ENCODE measurements at regions not wholly inside any gene's neighbourhood (a gene's known extent, or its start where the extent isn't known, plus 50 kb on each side); places are given as distances from the start of the nearest gene placed in this dataset.
"Not testable (repeated sequence)": the region's sequence is repeated elsewhere in the genome, so short reads cannot be mapped to it uniquely, and the experiment has no call there.

DNA sequence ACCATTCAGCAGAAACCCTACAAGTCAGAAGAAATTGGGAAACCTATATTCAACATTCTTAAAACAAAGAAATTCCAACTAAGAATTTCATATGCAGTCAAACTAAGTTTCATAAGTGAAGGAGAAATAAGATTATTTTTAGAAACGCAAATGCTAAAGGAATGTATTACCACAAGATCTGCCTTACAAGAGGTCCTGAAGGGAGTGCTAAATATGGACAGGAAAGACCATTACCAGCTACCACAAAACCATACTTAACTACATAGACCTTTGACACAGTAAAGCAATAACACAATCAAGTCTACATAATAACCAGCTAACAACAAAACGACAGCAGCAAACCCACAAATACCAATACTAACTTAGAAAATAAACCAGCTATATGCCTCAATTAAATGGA lies 169.3 kb upstream of the FGF16 start:
- Histone ChIP-seq H3K36me3 (no peaks in the 10 kb centered on the region), H3K9me3 (peaks cover 5 to 27% of the 10 kb centered on the region in 2 donors), H3K4me1 (no peaks in the 10 kb centered on the region), H3K27me3 (no peaks in the 10 kb centered on the region), H3K4me3 (no peak overlapping the region), H3K27ac (no peak overlapping the region)
- DNase-seq (ENCODE audit: low spot score in 2 of 2): no peak
- TF ChIP-seq, protein P1, sequence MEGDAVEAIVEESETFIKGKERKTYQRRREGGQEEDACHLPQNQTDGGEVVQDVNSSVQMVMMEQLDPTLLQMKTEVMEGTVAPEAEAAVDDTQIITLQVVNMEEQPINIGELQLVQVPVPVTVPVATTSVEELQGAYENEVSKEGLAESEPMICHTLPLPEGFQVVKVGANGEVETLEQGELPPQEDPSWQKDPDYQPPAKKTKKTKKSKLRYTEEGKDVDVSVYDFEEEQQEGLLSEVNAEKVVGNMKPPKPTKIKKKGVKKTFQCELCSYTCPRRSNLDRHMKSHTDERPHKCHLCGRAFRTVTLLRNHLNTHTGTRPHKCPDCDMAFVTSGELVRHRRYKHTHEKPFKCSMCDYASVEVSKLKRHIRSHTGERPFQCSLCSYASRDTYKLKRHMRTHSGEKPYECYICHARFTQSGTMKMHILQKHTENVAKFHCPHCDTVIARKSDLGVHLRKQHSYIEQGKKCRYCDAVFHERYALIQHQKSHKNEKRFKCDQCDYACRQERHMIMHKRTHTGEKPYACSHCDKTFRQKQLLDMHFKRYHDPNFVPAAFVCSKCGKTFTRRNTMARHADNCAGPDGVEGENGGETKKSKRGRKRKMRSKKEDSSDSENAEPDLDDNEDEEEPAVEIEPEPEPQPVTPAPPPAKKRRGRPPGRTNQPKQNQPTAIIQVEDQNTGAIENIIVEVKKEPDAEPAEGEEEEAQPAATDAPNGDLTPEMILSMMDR (IDR thresholded peaks at IDR 0.05): no peak
- TF ChIP-seq POLR2A (IDR thresholded peaks at IDR 0.05) (no peak), POLR2AphosphoS5 (IDR thresholded peaks at IDR 0.05) (no peak)
- intact Hi-C loops (cut with DNase I; ENCODE audit: low total_unique reads): no loop called here

DNA sequence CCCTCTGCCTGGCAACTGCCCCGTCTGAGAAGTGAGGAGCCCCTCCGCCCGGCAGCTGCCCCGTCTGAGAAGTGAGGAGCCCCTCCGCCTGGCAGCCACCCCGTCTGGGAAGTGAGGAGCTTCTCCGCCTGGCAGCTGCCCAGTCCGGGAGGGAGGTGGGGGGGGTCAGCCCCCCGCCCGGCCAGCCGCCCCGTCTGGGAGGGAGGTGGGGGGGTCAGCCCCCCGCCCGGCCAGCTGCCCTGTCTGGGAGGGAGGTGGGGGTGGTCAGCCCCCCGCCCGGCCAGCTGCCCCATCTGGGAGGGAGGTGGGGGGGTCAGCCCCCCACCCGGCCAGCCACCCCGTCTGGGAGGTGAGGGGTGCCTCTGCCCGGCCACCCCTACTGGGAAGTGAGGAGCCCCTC lies 167.8 kb upstream of the FGF16 start:
- H3K4me3 ChIP-seq; H3K27me3 ChIP-seq; H3K36me3 ChIP-seq; H3K4me1 ChIP-seq; H3K27ac ChIP-seq; DNase-seq (ENCODE audit: low spot score in 2 of 2); intact Hi-C loops (cut with DNase I; ENCODE audit: low total_unique reads): not testable (repeated sequence)
- H3K9me3 ChIP-seq: peaks cover 5 to 26% of the 10 kb centered on the region in 2 donors

DNA sequence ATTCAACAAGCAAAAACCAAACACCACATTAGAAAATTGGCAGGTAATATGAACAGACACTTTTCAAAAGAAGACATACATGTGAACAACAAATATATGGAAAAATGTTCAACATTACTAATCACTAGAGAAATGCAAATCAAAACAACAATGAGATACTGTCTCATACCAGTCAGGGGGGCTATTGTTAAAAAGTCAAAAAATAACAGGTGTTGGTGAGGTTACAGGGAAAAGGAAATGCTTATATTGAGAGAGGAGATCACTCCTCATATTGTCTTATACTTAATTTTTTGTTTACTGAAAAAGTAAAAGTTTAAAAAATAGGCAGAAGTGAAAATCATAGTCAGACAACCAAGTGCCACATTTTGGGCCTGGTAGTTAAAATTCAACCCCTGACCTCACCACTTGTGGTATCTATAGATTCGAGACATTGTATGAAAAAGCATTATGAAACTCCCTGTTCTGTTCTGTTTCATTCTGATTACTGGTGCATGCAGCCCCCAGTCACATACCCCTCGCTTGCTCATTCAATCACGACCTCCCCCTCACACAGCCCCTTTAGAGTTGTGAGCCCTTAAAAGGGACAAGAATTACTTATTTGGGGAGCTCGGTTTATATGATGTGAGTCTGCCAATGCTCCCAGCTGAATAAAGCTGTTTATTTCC lies 153.7 kb upstream of the FGF16 start:
- Histone ChIP-seq H3K36me3 (no peaks in the 10 kb centered on the region), H3K4me3 (no peak overlapping the region), H3K9me3 (peaks cover 3 to 13% of the 10 kb centered on the region in 2 donors), H3K4me1 (no peaks in the 10 kb centered on the region), H3K27me3 (peaks cover 0 to 15% of the 10 kb centered on the region in 2 donors), H3K27ac (no peak overlapping the region)
- no peak for DNase-seq (ENCODE audit: low spot score in 2 of 2)
- intact Hi-C loops (cut with DNase I; ENCODE audit: low total_unique reads): no loop called here
- TF ChIP-seq POLR2A (IDR thresholded peaks at IDR 0.05) (no peak), POLR2AphosphoS5 (IDR thresholded peaks at IDR 0.05) (no peak)
- TF ChIP-seq, protein P1 (IDR thresholded peaks at IDR 0.05): no peak

DNA sequence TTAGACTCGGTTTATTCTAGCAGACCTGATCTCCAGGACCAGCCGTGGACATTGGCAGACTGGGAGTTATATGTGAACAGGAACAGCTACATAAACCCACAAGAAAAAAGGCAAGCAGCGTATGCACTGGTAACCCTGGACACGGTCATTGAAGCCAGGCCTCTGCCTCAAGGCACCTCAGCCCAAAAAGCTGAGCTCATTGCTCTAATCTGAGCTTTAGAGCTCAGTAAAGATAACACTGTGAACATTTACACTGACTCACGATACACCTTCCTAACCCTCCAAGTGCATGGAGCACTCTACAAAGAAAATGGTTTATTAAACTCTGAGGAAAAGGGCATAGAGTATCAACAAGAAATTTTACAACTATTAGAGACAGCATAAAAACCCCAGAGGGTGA lies 148.9 kb upstream of the FGF16 start:
- intact Hi-C loops (cut with DNase I; ENCODE audit: low total_unique reads): no loop called here
- no peaks in the 10 kb centered on the region for H3K36me3 ChIP-seq
- no peak for DNase-seq (ENCODE audit: low spot score in 2 of 2)
- no peak overlapping the region for H3K27ac ChIP-seq
- no peak for TF ChIP-seq POLR2AphosphoS5 (IDR thresholded peaks at IDR 0.05)
- no peaks in the 10 kb centered on the region for H3K4me1 ChIP-seq
- peaks cover 0 to 22% of the 10 kb centered on the region in 2 donors for H3K27me3 ChIP-seq
- no peak overlapping the region for H3K4me3 ChIP-seq
- peaks cover 4 to 11% of the 10 kb centered on the region in 2 donors for H3K9me3 ChIP-seq

DNA sequence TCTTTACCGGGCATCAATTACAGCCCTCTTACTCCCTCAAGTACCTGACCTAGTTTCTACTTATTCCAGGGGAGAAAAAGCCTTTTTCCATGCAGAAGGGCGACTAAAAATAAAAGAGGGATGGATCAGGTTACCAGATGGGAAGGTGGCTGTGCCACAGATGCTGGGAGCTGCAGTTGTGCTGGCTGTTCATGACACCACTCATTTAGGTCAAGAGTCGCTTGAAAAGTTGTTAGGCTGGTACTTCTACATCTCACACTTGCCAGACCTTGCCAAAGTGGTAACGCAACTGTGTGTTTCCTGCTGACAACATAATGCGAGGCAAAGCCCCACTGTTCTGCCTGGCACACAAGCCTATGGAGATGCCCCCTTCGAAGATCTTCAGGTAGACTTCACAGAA lies 148.4 kb upstream of the FGF16 start:
- Histone ChIP-seq H3K27me3 (peaks cover 0 to 22% of the 10 kb centered on the region in 2 donors), H3K4me1 (no peaks in the 10 kb centered on the region), H3K9me3 (peaks cover 9 to 16% of the 10 kb centered on the region in 2 donors), H3K4me3 (no peak overlapping the region), H3K27ac (no peak overlapping the region), H3K36me3 (no peaks in the 10 kb centered on the region)
- TF ChIP-seq POLR2AphosphoS5 (IDR thresholded peaks at IDR 0.05): no peak
- TF ChIP-seq POLR2A (IDR thresholded peaks at IDR 0.05): no peak
- TF ChIP-seq, protein P1 (IDR thresholded peaks at IDR 0.05): no peak
- intact Hi-C loops (cut with DNase I; ENCODE audit: low total_unique reads): no loop called here
- no peak for DNase-seq (ENCODE audit: low spot score in 2 of 2)

DNA sequence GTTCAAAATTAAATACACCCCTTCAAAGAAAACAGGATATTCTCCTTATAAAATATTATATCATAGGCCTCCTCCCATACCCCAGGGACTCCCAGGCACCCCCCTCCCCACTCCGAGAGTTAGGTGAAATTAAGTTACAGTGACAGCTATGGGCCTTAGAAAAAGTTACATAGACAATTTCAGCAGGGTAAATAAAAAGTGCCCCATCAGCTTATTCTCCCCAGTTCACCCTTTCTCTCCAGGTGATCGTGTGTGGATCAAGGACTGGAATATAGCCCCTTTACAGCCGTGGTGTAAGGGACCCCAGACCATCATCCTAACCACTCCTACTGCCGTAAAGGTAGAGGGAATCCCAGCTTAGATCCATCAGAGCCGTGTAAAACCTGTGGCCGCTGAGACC lies 147.6 kb upstream of the FGF16 start:
- Histone ChIP-seq H3K27ac (no peak overlapping the region), H3K4me1 (no peaks in the 10 kb centered on the region), H3K27me3 (peaks cover 0 to 19% of the 10 kb centered on the region in 2 donors), H3K36me3 (no peaks in the 10 kb centered on the region), H3K9me3 (peaks cover 10 to 22% of the 10 kb centered on the region in 2 donors), H3K4me3 (no peak overlapping the region)
- intact Hi-C loops (cut with DNase I; ENCODE audit: low total_unique reads): no loop called here
- DNase-seq (ENCODE audit: low spot score in 2 of 2): no peak
- TF ChIP-seq POLR2AphosphoS5 (IDR thresholded peaks at IDR 0.05) (no peak), POLR2A (IDR thresholded peaks at IDR 0.05) (no peak)
- TF ChIP-seq, protein P1 (IDR thresholded peaks at IDR 0.05): no peak

All from breast epithelium (tissue), 4 donors.